ENCODE measurements at regions not wholly inside any gene's neighbourhood (a gene's known extent, or its start where the extent isn't known, plus 50 kb on each side); places are given as distances from the start of the nearest gene placed in this dataset.

GRCh38 chr3:163821841-163822240 lies 1256.5 kb downstream of the SI start:
- TF ChIP-seq CTCF (IDR thresholded peaks at IDR 0.05) (no peak), EP300 (IDR thresholded peaks at IDR 0.05) (no peak), POLR2A (IDR thresholded peaks at IDR 0.05; ENCODE audit: low read depth) (no peak)
